ENCODE measurements at regions not wholly inside any gene's neighbourhood (a gene's known extent, or its start where the extent isn't known, plus 50 kb on each side); places are given as distances from the start of the nearest gene placed in this dataset.
A peak's percentile ranks its signal among the peaks of the same experiment; 100 is the strongest.
"Not testable (repeated sequence)": the region's sequence is repeated elsewhere in the genome, so short reads cannot be mapped to it uniquely, and the experiment has no call there.

DNA sequence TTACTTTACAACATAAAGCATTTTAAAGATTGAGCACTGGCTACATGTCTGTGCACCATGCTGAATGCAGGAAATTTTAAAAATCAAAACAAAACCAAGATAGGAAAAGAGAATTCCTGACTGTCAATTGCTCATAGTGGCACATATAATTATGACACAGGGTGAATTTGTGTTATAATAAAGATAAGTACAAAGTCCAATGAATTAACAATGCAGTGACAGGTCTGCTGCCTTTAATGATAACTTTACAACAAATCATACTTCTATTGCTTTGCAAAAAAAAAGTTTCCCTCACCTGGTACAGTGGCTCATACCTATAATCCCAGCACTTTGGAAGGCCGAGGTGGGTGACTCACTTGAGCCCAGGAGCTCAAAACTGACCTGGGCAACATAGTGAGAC lies 93.8 kb upstream of the OSBPL8 start:
- peaks cover 3% of the 10 kb centered on the region; the same call in 1 of the 2 replicates for H3K9me3 ChIP-seq (ENCODE audit: control insufficient read depth, insufficient read depth, low read depth, low read length)
- H3K27me3 ChIP-seq (ENCODE audit: control insufficient read depth, insufficient read depth, low read length): no peaks in the 10 kb centered on the region
- no peak overlapping the region for H3K9ac ChIP-seq (ENCODE audit: low read length)
- no peak overlapping the region for H3K27ac ChIP-seq (ENCODE audit: low read depth, low read length)
- no peaks in the 10 kb centered on the region for H3K4me1 ChIP-seq (ENCODE audit: control insufficient read depth, insufficient read depth, low read length)
- no peak overlapping the region for H3K4me3 ChIP-seq (ENCODE audit: low read depth, low read length)
- H3K36me3 ChIP-seq (ENCODE audit: control insufficient read depth, insufficient read depth, low read length): no peaks in the 10 kb centered on the region

DNA sequence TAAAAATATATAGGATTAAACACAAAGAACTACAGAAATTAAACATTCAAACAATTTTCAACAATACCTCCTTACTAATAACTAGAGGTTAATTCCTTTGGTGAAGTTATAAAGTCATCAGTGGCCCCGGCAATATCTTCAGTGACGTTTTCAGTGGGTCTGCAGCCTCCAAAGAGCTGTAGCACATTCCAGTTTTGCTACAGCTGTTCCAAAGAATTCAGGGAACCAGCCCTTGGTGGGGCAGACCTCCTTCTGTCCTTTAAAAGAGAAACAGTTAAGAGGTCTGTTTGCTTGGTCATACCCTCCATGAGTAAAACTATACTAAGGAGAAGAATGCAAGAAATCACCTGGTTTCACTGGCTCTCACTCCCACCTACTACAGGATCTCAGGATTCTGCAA lies 99.2 kb upstream of the ZDHHC17 start:
- H3K27ac ChIP-seq (ENCODE audit: low read depth, low read length): no peak overlapping the region
- H3K36me3 ChIP-seq (ENCODE audit: control insufficient read depth, insufficient read depth, low read length): no peaks in the 10 kb centered on the region
- no peaks in the 10 kb centered on the region for H3K27me3 ChIP-seq (ENCODE audit: control insufficient read depth, insufficient read depth, low read length)

DNA sequence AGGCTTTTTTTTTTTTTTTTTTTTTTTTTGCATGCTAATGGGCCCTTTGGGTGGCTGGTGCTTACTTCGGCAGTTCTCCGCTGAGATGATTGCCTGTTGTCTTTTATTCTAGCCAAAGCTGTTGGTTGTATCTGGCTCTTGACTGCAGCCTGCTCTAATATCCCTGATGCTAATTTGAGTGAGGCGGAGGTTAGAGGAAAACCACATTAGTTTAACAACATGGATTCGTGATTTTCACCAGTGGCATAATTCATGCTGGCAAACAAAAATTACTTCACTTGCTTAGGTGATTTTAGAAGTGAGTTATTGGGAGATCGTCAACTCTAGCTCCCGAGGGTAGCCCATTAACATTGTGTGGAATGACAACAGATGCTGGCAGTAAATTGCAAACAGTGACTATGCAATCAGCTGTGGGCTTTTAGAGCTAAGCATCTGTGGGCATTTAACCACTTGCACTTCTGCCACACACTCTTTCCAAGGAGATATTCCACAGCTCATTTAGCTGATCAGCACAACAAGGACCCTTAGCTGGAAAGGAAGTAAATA lies 97.6 kb upstream of the ZDHHC17 start:
- H3K4me1 ChIP-seq (ENCODE audit: control insufficient read depth, insufficient read depth, low read length): peaks cover 23% of the 10 kb centered on the region
- no peaks in the 10 kb centered on the region for H3K27me3 ChIP-seq (ENCODE audit: control insufficient read depth, insufficient read depth, low read length)
- no peak overlapping the region for H3K27ac ChIP-seq (ENCODE audit: low read depth, low read length)
- H3K36me3 ChIP-seq (ENCODE audit: control insufficient read depth, insufficient read depth, low read length): no peaks in the 10 kb centered on the region
- H3K9ac ChIP-seq (ENCODE audit: low read length): no peak overlapping the region
- no peaks in the 10 kb centered on the region for H3K9me3 ChIP-seq (ENCODE audit: control insufficient read depth, insufficient read depth, low read depth, low read length)
- H3K4me3 ChIP-seq (ENCODE audit: low read depth, low read length): peak overlapping the region; percentile 12; the same call in 1 of the 2 replicates

More for the DNA sequence above, 99.2 kb upstream of the ZDHHC17 start:
- no peak overlapping the region for H3K4me3 ChIP-seq (ENCODE audit: low read depth, low read length)
- no peaks in the 10 kb centered on the region for H3K9me3 ChIP-seq (ENCODE audit: control insufficient read depth, insufficient read depth, low read depth, low read length)
- H3K9ac ChIP-seq (ENCODE audit: low read length): no peak overlapping the region
- peaks cover 23% of the 10 kb centered on the region for H3K4me1 ChIP-seq (ENCODE audit: control insufficient read depth, insufficient read depth, low read length)

DNA sequence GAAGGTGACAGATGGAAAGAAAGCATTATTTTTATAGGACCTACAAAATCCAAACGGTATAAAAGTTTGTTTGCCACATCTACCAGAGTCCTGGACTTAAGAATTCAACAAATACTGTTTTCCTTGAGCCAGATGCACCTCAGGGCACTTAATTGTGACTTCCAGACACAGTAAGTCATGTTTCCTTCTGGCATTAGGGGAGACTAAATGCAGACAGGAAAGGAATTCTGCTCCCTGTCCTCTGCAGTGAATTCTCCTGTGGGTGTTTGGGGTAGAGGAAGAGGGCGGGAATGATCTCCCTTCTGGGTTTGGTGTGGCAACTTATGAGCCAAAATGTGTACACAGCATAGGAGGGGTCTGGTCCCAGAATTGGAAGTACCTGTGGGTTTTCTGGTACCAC lies 93.9 kb upstream of the ZDHHC17 start:
- Histone ChIP-seq H3K36me3 (ENCODE audit: control insufficient read depth, insufficient read depth, low read length) (no peaks in the 10 kb centered on the region), H3K27ac (ENCODE audit: low read depth, low read length) (no peak overlapping the region), H3K9ac (ENCODE audit: low read length) (no peak overlapping the region), H3K9me3 (ENCODE audit: control insufficient read depth, insufficient read depth, low read depth, low read length) (no peaks in the 10 kb centered on the region), H3K4me3 (ENCODE audit: low read depth, low read length) (no peak overlapping the region), H3K4me1 (ENCODE audit: control insufficient read depth, insufficient read depth, low read length) (peaks cover 21% of the 10 kb centered on the region), H3K27me3 (ENCODE audit: control insufficient read depth, insufficient read depth, low read length) (no peaks in the 10 kb centered on the region)

DNA sequence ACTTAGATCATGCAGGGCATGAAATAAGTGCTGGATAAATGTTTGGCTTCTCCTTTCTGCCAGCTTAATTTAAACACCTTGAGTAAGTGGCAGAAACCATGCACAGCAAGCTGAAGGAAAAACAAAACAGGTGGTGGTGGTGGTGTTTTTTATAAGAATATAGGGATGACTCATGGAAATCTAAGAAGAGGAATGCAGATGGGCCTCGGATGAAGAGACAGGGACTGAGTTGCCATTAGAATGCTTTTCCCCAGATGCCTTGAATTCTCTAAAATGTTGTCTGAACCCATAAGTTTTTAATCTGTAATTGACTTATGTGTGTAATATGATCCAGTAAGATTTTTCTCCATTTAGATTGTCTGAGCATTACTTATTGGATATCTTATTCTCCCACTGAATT lies 93.1 kb upstream of the ZDHHC17 start:
- no peak overlapping the region for H3K4me3 ChIP-seq (ENCODE audit: low read depth, low read length)
- no peaks in the 10 kb centered on the region for H3K36me3 ChIP-seq (ENCODE audit: control insufficient read depth, insufficient read depth, low read length)
- H3K9ac ChIP-seq (ENCODE audit: low read length): no peak overlapping the region
- H3K27me3 ChIP-seq (ENCODE audit: control insufficient read depth, insufficient read depth, low read length): no peaks in the 10 kb centered on the region
- no peaks in the 10 kb centered on the region for H3K9me3 ChIP-seq (ENCODE audit: control insufficient read depth, insufficient read depth, low read depth, low read length)
- H3K27ac ChIP-seq (ENCODE audit: low read depth, low read length): no peak overlapping the region
- peaks cover 13% of the 10 kb centered on the region for H3K4me1 ChIP-seq (ENCODE audit: control insufficient read depth, insufficient read depth, low read length)

DNA sequence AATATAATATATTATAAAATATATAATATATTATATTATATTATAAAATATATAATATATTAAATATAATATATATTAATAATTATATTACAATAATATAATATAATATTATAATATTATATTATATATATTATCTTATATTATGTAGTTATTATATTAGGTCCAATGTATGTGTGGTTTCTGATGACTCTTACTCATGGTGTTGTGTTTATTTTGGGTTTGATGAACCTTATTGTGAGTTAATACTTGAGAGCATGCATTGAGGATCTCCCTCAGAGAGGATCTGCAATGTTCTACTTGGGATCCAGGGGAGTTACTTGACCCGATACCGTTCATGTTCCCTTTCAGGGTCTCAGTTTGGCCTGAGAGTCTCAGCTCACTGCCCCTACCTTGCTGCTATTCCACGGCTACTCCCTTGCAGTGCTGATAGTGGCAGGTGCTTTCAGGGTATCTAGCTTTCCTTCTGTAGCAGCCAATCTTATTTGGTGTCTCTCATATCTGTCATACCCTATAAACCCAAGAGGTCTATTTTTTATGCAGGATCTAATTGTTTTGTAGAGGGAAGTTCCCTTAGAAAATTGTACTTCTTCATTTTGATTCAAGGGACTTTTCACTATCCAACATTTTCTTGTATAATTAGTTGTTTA lies 89.1 kb upstream of the ZDHHC17 start:
- H3K27me3 ChIP-seq (ENCODE audit: control insufficient read depth, insufficient read depth, low read length): no peaks in the 10 kb centered on the region
- no peaks in the 10 kb centered on the region for H3K36me3 ChIP-seq (ENCODE audit: control insufficient read depth, insufficient read depth, low read length)
- H3K4me3 ChIP-seq (ENCODE audit: low read depth, low read length): no peak overlapping the region
- H3K27ac ChIP-seq (ENCODE audit: low read depth, low read length): no peak overlapping the region
- no peak overlapping the region for H3K9ac ChIP-seq (ENCODE audit: low read length)
- no peaks in the 10 kb centered on the region for H3K9me3 ChIP-seq (ENCODE audit: control insufficient read depth, insufficient read depth, low read depth, low read length)
- no peaks in the 10 kb centered on the region; the same call in 1 of the 2 replicates for H3K4me1 ChIP-seq (ENCODE audit: control insufficient read depth, insufficient read depth, low read length)

DNA sequence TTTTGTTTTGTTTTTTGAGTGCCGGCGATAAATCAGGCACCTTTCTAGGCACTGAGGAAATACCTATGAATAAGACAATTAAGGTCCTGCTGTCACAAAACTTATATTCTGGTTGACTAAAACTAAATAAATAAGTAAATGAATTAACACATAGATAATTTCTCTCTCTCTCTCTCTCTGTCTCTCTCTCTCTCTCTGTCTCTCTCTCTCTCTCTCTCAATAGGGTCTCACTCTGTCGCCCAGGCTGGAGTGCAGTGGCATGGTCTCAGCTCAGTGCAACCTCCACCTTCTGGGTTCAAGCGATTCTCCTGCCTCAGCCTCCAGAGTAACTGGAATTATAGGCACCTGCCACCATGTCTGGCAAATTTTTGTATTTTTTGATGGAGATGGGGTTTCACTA lies 87.7 kb upstream of the ZDHHC17 start:
- not testable (repeated sequence) for H3K27ac ChIP-seq (ENCODE audit: low read depth, low read length); H3K27me3 ChIP-seq (ENCODE audit: control insufficient read depth, insufficient read depth, low read length); H3K36me3 ChIP-seq (ENCODE audit: control insufficient read depth, insufficient read depth, low read length); H3K4me1 ChIP-seq (ENCODE audit: control insufficient read depth, insufficient read depth, low read length); H3K9ac ChIP-seq (ENCODE audit: low read length); H3K9me3 ChIP-seq (ENCODE audit: control insufficient read depth, insufficient read depth, low read depth, low read length); H3K4me3 ChIP-seq (ENCODE audit: low read depth, low read length)

DNA sequence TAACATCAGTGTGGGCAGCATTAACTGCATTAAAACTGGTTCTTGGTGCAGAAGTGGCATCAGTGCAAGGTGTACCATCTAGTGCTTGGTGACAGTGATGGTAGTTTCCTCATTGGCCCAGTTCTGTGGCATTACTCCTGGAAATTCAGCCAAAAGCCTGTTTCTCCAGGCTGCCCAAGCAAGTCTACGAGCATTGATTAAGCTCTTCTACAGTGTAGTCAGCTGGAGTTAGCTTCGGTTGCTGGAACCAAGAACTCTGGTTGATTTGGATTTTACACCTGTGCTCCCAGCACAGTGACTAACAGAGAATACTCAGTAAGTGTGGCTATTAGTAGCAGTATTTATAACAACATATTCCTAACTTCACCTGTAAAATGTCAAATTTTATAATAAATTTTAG lies 84.9 kb upstream of the ZDHHC17 start:
- H3K9ac ChIP-seq (ENCODE audit: low read length): no peak overlapping the region

DNA sequence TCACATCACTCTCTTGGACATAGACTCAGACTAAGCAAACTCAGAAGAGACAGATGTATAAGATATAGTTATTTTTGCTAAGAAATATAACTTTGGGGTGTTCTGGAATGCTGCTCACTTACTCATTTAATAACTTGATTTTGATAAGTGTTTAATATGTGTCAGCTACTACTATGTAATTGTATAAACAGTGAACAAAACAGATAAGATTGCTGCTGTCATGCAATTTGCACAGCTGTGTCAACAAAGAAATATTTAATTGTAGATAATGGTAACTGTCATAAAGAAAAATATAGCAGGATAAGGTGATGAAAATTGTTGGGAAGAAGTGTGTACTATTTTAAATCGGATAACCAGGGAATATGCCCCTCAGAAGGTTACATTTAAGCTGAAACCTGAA lies 84.1 kb upstream of the ZDHHC17 start:
- H3K27ac ChIP-seq (ENCODE audit: low read depth, low read length): no peak overlapping the region

More for the DNA sequence above, 84.9 kb upstream of the ZDHHC17 start:
- H3K36me3 ChIP-seq (ENCODE audit: control insufficient read depth, insufficient read depth, low read length): no peaks in the 10 kb centered on the region
- H3K4me1 ChIP-seq (ENCODE audit: control insufficient read depth, insufficient read depth, low read length): no peaks in the 10 kb centered on the region
- H3K9me3 ChIP-seq (ENCODE audit: control insufficient read depth, insufficient read depth, low read depth, low read length): peaks cover 4% of the 10 kb centered on the region; the same call in 1 of the 2 replicates
- no peak overlapping the region for H3K4me3 ChIP-seq (ENCODE audit: low read depth, low read length)
- H3K27me3 ChIP-seq (ENCODE audit: control insufficient read depth, insufficient read depth, low read length): no peaks in the 10 kb centered on the region
- no peak overlapping the region for H3K27ac ChIP-seq (ENCODE audit: low read depth, low read length)

DNA sequence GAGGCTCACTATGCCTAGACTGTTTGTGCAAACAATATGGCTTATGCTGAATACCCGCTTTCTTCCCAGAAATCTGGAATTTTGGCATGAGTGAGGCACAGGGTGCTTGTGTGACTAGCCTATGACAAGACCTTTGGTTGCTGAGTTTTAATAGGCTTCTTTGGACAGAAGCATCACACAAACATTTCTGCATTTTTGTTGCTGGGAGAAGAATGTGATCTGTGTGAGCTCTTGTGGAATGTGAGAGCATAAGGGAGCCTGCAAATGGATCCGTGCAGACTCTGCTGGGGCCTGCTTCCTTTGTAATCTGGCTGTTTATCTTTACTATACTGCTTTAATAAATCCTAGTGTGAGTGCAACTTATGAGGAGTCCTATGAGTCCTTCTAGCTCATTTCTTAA lies 83.0 kb upstream of the ZDHHC17 start:
- H3K27me3 ChIP-seq (ENCODE audit: control insufficient read depth, insufficient read depth, low read length): no peaks in the 10 kb centered on the region

More for the DNA sequence above, 84.1 kb upstream of the ZDHHC17 start:
- Histone ChIP-seq H3K36me3 (ENCODE audit: control insufficient read depth, insufficient read depth, low read length) (no peaks in the 10 kb centered on the region), H3K4me1 (ENCODE audit: control insufficient read depth, insufficient read depth, low read length) (no peaks in the 10 kb centered on the region), H3K9me3 (ENCODE audit: control insufficient read depth, insufficient read depth, low read depth, low read length) (peaks cover 4% of the 10 kb centered on the region; the same call in 1 of the 2 replicates), H3K9ac (ENCODE audit: low read length) (no peak overlapping the region), H3K4me3 (ENCODE audit: low read depth, low read length) (no peak overlapping the region), H3K27me3 (ENCODE audit: control insufficient read depth, insufficient read depth, low read length) (no peaks in the 10 kb centered on the region)

DNA sequence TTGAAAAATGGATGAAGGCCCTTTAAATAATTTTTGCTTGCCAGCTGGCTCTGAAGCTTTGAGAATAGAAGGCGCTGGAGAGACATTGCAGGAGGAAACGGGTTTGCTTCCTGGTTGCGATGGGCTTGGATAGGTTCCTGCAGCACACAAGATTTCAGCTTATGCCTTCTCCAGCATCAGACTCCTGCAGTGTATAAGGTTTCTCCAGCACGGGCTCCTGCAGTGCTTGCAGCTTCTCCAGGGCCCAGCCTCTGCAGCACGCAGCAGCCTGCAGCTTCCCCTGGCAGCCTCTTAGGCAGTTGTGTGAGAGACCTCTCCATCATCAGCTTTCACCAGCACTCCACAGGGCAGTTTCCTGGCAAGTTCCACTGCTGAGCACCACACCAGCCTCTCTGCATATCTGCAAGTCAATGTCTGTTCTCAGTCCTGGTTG lies 78.7 kb upstream of the ZDHHC17 start:
- Histone ChIP-seq H3K9me3 (ENCODE audit: control insufficient read depth, insufficient read depth, low read depth, low read length) (peaks cover 4% of the 10 kb centered on the region; the same call in 1 of the 2 replicates), H3K9ac (ENCODE audit: low read length) (no peak overlapping the region), H3K4me3 (ENCODE audit: low read depth, low read length) (no peak overlapping the region), H3K27ac (ENCODE audit: low read depth, low read length) (no peak overlapping the region), H3K4me1 (ENCODE audit: control insufficient read depth, insufficient read depth, low read length) (peaks cover 18% of the 10 kb centered on the region), H3K27me3 (ENCODE audit: control insufficient read depth, insufficient read depth, low read length) (no peaks in the 10 kb centered on the region), H3K36me3 (ENCODE audit: control insufficient read depth, insufficient read depth, low read length) (no peaks in the 10 kb centered on the region)

More for the DNA sequence above, 83.0 kb upstream of the ZDHHC17 start:
- peaks cover 10% of the 10 kb centered on the region for H3K4me1 ChIP-seq (ENCODE audit: control insufficient read depth, insufficient read depth, low read length)
- no peak overlapping the region for H3K9ac ChIP-seq (ENCODE audit: low read length)
- no peak overlapping the region for H3K4me3 ChIP-seq (ENCODE audit: low read depth, low read length)
- H3K27ac ChIP-seq (ENCODE audit: low read depth, low read length): no peak overlapping the region
- H3K9me3 ChIP-seq (ENCODE audit: control insufficient read depth, insufficient read depth, low read depth, low read length): peaks cover 4% of the 10 kb centered on the region; the same call in 1 of the 2 replicates
- no peaks in the 10 kb centered on the region for H3K36me3 ChIP-seq (ENCODE audit: control insufficient read depth, insufficient read depth, low read length)
